ENCODE measurements at regions not wholly inside any gene's neighbourhood (a gene's known extent, or its start where the extent isn't known, plus 50 kb on each side); places are given as distances from the start of the nearest gene placed in this dataset.

DNA sequence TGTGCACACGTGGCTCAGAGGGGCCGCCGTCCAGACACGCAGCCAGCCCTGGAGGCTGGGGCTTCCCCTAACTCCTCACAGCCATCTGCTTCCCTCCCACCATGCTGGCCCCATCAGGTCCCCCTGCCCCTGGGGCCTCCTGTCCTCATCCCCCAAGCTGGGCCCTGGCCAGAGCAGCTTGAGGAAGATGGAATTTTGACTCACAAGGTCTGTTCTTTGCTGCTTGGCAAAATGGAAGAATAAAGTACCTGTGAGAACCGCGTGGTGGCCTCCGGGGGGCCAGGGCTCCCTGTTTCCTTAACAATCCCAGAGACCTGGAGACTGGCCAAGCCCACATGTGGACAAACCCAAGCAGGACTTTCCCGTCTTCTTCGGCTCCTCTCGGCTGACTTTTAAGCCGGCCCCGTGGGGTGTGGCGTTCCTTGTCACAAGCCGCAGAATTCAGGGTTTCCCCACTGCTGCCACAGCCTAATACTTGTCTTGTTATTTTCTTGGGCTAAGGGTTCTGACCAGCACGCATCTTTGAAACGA lies 872.8 kb downstream of the BRD1 start:
- TF ChIP-seq CTCF (IDR thresholded peaks at IDR 0.05 in 8 of 11, conservative IDR thresholded peaks at IDR 0.05 in 3 of 11) (no peak), POLR2A (IDR thresholded peaks at IDR 0.05) (no peak), POLR2AphosphoS5 (IDR thresholded peaks at IDR 0.05) (no peak)

Measured in spleen (tissue), 7 donors.